ENCODE measurements at regions not wholly inside any gene's neighbourhood (a gene's known extent, or its start where the extent isn't known, plus 50 kb on each side); places are given as distances from the start of the nearest gene placed in this dataset.
"Not testable (repeated sequence)": the region's sequence is repeated elsewhere in the genome, so short reads cannot be mapped to it uniquely, and the experiment has no call there.

GRCh38 chr3:78257951-78258530 lies 1218.1 kb downstream of the ROBO2 start:
- WGBS, 5 donors, result 84 to 97% (median 87%) methylated on average over 3 of the region's 3 CpGs
- DNase-seq, result no peak
- TF ChIP-seq POLR2A (IDR thresholded peaks at IDR 0.05) (no peak), CTCF (IDR thresholded peaks at IDR 0.05 in 8 of 11, conservative IDR thresholded peaks at IDR 0.05 in 3 of 11) (no peak), POLR2AphosphoS5 (IDR thresholded peaks at IDR 0.05) (no peak)
- Histone ChIP-seq H3K9me3 (no peaks in the 10 kb centered on the region), H3K4me1 (no peaks in the 10 kb centered on the region), H3K36me3 (no peaks in the 10 kb centered on the region), H3K27ac (peak overlapping the region in 1 of 8 donors; percentile 13), H3K4me3 (no peak overlapping the region), H3K27me3 (replicated peaks in 1 of 7) (no peaks in the 10 kb centered on the region)
- intact Hi-C loops (cut with DNase I; ENCODE audit: low total_unique reads), result no loop called here

GRCh38 chr3:78258798-78259197 lies 1218.9 kb downstream of the ROBO2 start:
- no peak overlapping the region for H3K4me3 ChIP-seq
- no peak for DNase-seq
- TF ChIP-seq CTCF (IDR thresholded peaks at IDR 0.05 in 8 of 11, conservative IDR thresholded peaks at IDR 0.05 in 3 of 11) (no peak), POLR2A (IDR thresholded peaks at IDR 0.05) (no peak), POLR2AphosphoS5 (IDR thresholded peaks at IDR 0.05) (no peak)
- H3K27ac ChIP-seq, result peak overlapping the region in 1 of 8 donors; percentile 13
- H3K27me3 ChIP-seq (replicated peaks in 1 of 7), result no peaks in the 10 kb centered on the region
- no peaks in the 10 kb centered on the region for H3K36me3 ChIP-seq
- intact Hi-C loops (cut with DNase I; ENCODE audit: low total_unique reads), result no loop called here
- H3K4me1 ChIP-seq, result no peaks in the 10 kb centered on the region
- H3K9me3 ChIP-seq, result no peaks in the 10 kb centered on the region

- intact Hi-C loops (cut with DNase I; ENCODE audit: low total_unique reads), result no loop called here
- no peak overlapping the region for H3K4me3 ChIP-seq
- WGBS, 5 donors, result 44 to 70% (median 62%) methylated on average over 1 of the region's 1 CpG
Observed at GRCh38 chr3:78260388-78260787, 1220.5 kb downstream of the ROBO2 start.

GRCh38 chr3:78266550-78266949 lies 1226.7 kb downstream of the ROBO2 start:
- H3K27ac ChIP-seq; H3K4me1 ChIP-seq; H3K27me3 ChIP-seq (replicated peaks in 1 of 7); H3K36me3 ChIP-seq; intact Hi-C loops (cut with DNase I; ENCODE audit: low total_unique reads); H3K4me3 ChIP-seq; DNase-seq: not testable (repeated sequence)
- 68 to 85% (median 79%) methylated on average over 3 of the region's 3 CpGs for WGBS, 5 donors
- H3K9me3 ChIP-seq, result peaks cover 0 to 40% (median 27%) of the 10 kb centered on the region in 8 donors

More at GRCh38 chr3:78260388-78260787, 1220.5 kb downstream of the ROBO2 start:
- no peaks in the 10 kb centered on the region for H3K36me3 ChIP-seq
- peaks cover 0 to 8% (median 0%) of the 10 kb centered on the region in 8 donors for H3K9me3 ChIP-seq
- H3K4me1 ChIP-seq, result no peaks in the 10 kb centered on the region
- H3K27me3 ChIP-seq (replicated peaks in 1 of 7), result no peaks in the 10 kb centered on the region
- no peak for DNase-seq
- TF ChIP-seq POLR2A (IDR thresholded peaks at IDR 0.05) (no peak), POLR2AphosphoS5 (IDR thresholded peaks at IDR 0.05) (no peak), CTCF (IDR thresholded peaks at IDR 0.05 in 8 of 11, conservative IDR thresholded peaks at IDR 0.05 in 3 of 11) (no peak)
- no peak overlapping the region for H3K27ac ChIP-seq

- H3K27me3 ChIP-seq (replicated peaks in 1 of 7), result no peaks in the 10 kb centered on the region
- H3K9me3 ChIP-seq, result peaks cover 0 to 40% (median 27%) of the 10 kb centered on the region in 8 donors
- no peak for DNase-seq
- TF ChIP-seq POLR2AphosphoS5 (IDR thresholded peaks at IDR 0.05) (no peak), POLR2A (IDR thresholded peaks at IDR 0.05) (no peak), CTCF (IDR thresholded peaks at IDR 0.05 in 8 of 11, conservative IDR thresholded peaks at IDR 0.05 in 3 of 11) (no peak)
- intact Hi-C loops (cut with DNase I; ENCODE audit: low total_unique reads), result no loop called here
- no peaks in the 10 kb centered on the region for H3K4me1 ChIP-seq
- no peaks in the 10 kb centered on the region for H3K36me3 ChIP-seq
- no peak overlapping the region for H3K4me3 ChIP-seq
- H3K27ac ChIP-seq, result no peak overlapping the region
Observed at GRCh38 chr3:78267235-78267634, 1227.3 kb downstream of the ROBO2 start.
